ENCODE measurements at regions not wholly inside any gene's neighbourhood (a gene's known extent, or its start where the extent isn't known, plus 50 kb on each side); places are given as distances from the start of the nearest gene placed in this dataset.

DNA sequence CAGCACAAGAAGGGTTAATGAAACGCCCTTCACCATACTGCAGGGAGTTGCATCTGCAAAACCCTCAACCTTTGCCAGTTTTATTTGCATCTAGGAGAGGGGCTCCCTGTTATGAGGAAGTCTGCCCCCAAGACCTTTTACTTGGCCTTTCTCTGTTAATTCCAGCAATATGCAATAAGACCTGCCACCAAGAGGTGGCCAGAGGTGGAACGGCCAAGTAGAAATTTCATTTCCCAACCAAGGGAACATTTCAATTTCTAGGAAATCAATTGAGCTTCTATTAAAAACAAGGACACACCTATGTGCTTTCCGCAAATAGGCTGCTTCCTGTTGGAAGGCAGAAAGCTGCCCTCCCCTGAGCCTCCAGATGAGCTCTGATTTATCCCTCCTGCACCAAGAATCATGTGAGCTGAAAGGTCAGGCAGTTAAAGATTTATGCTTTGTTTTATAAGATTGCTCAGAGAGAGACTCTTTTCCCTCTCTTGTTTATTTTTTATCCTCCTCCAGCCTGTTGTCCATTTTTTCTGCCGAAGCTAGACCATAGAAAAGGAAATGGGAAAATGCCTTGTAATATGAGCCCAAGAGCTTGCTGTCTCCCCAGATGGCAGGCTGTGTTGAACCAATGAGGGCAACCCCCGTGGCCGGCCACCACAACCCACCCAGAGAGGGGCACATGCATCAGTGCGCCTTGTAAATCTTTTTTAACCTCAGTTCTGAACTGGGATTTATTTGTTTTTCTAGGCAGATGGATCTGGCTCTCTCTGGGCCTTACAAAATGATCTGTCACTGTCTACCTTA is 572.8 kb downstream of the TLE1 start:
- H3K27me3 ChIP-seq = no peaks in the 10 kb centered on the region

DNA sequence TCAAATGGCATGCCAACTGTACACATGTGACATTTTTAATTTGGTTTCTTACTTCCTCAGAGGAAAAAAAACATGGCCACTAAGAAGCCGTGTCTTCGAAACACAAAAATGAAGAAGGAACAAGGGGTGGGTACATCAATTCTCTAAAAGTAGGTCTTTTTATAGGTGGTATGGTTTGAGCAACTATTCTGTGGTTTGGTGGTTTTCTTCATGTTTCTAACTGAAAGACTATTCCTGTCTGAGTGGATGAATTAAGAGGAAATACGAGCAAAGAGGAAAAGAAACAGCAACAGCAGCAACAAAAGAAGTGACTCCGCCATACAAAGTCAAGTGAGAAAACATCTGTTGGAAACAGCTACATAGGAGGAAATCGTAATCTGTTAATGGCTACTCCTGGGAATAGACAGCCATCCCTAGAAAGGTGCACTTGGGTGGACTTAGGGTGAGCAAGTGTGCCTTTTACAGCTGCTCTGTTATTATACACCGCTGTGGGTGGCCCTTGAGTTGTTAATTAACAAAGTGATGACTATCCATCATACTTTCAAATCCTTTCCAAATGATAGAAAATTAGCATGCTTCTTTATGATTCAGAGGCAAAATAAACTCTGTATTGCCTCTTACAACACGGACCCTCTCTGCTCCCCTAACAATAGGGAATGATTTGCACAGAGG is 575.8 kb downstream of the TLE1 start:
- H3K4me3 ChIP-seq = no peak overlapping the region
- intact Hi-C loops (cut with DNase I; ENCODE audit: low total_unique reads) = no loop called here

More for the DNA sequence above, 572.8 kb downstream of the TLE1 start:
- Histone ChIP-seq H3K36me3 (no peaks in the 10 kb centered on the region), H3K9me3 (no peaks in the 10 kb centered on the region), H3K27ac (peak overlapping the region in 2 of 4 donors; percentile 5 to 65), H3K4me3 (no peak overlapping the region), H3K4me1 (no peaks in the 10 kb centered on the region)
- TF ChIP-seq POLR2AphosphoS5 (IDR thresholded peaks at IDR 0.05) = peak in 1 of 3 donors; percentile 12
- TF ChIP-seq, protein P1, sequence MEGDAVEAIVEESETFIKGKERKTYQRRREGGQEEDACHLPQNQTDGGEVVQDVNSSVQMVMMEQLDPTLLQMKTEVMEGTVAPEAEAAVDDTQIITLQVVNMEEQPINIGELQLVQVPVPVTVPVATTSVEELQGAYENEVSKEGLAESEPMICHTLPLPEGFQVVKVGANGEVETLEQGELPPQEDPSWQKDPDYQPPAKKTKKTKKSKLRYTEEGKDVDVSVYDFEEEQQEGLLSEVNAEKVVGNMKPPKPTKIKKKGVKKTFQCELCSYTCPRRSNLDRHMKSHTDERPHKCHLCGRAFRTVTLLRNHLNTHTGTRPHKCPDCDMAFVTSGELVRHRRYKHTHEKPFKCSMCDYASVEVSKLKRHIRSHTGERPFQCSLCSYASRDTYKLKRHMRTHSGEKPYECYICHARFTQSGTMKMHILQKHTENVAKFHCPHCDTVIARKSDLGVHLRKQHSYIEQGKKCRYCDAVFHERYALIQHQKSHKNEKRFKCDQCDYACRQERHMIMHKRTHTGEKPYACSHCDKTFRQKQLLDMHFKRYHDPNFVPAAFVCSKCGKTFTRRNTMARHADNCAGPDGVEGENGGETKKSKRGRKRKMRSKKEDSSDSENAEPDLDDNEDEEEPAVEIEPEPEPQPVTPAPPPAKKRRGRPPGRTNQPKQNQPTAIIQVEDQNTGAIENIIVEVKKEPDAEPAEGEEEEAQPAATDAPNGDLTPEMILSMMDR (IDR thresholded peaks at IDR 0.05) = no peak
- 39 to 60% methylated on average over 5 to 7 of the region's 7 CpGs for WGBS, 2 donors (ENCODE audit: low coverage in 1 of 2)
- in situ Hi-C loops (cut with MboI; ENCODE audit: low pct_ligation_motif_present in 1 of 4, low pct_unique_long_range_greater_than_20kb in 1 of 4, low sequenced_read_pairs in 3 of 4) (no loop called here), intact Hi-C loops (cut with DNase I; ENCODE audit: low total_unique reads) (no loop called here)
- no peak for DNase-seq

DNA sequence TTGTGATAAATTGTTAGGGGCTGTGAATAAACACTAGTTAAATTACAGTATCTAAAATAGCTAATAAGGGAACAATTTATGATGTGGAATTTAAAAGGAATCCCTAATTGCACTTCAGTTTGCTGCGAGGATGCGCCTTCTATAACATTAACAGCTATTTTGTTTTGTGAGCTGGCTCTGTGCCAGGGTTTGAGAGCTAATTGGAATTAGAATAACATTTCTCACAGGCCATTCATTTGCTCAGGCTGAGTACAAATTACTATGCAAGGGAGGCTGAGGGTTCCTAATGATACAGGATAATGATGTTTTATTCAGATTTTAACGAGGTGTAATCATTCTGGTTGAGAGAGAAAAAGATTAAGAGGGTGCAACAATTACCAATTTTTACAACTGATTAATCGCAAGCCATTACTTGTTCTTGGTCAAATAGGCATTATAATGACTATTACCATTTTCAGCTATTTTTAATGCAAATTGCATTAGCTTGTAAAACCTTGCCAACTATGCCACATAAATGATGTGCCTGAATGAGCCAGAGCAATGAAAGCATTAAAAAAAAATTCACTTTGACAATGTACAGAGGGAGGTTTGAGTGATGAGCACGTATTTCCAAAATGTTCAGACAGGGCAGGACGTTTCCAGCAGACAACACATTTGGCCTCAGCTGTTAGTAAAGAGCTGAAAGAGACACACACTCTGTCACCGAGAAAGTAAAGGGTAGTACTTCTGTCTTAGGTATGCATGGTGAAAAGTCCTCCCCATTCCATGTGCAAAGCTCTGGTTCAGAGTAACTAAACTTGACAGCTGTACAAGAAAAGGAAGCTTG is 576.5 kb downstream of the TLE1 start:
- intact Hi-C loops (cut with DNase I; ENCODE audit: low total_unique reads) = no loop called here
- DNase-seq = no peak
- TF ChIP-seq, protein P1 (IDR thresholded peaks at IDR 0.05) = no peak
- TF ChIP-seq POLR2AphosphoS5 (IDR thresholded peaks at IDR 0.05) = no peak
- TF ChIP-seq POLR2A (IDR thresholded peaks at IDR 0.05) = no peak
- TF ChIP-seq EP300 (IDR thresholded peaks at IDR 0.05; ENCODE audit: low read depth) = no peak
- Histone ChIP-seq H3K4me1 (no peaks in the 10 kb centered on the region), H3K27me3 (no peaks in the 10 kb centered on the region), H3K36me3 (no peaks in the 10 kb centered on the region), H3K9me3 (no peaks in the 10 kb centered on the region), H3K4me3 (no peak overlapping the region), H3K27ac (no peak overlapping the region)
- 63 to 80% methylated on average over 7 of the region's 7 CpGs for WGBS, 2 donors (ENCODE audit: low coverage in 1 of 2)
- in situ Hi-C loops (cut with MboI; ENCODE audit: low pct_ligation_motif_present in 1 of 4, low pct_unique_long_range_greater_than_20kb in 1 of 4, low sequenced_read_pairs in 3 of 4) = no loop called here

More for the DNA sequence above, 575.8 kb downstream of the TLE1 start:
- 58 to 72% methylated on average over 5 to 7 of the region's 7 CpGs for WGBS, 2 donors (ENCODE audit: low coverage in 1 of 2)
- DNase-seq = no peak
- Histone ChIP-seq H3K27me3 (no peaks in the 10 kb centered on the region), H3K9me3 (no peaks in the 10 kb centered on the region), H3K36me3 (no peaks in the 10 kb centered on the region), H3K4me1 (no peaks in the 10 kb centered on the region), H3K27ac (no peak overlapping the region)
- TF ChIP-seq EP300 (IDR thresholded peaks at IDR 0.05; ENCODE audit: low read depth) = no peak
- TF ChIP-seq POLR2AphosphoS5 (IDR thresholded peaks at IDR 0.05) = no peak
- TF ChIP-seq, protein P1 (IDR thresholded peaks at IDR 0.05) = no peak
- no peak for TF ChIP-seq POLR2A (IDR thresholded peaks at IDR 0.05)
- in situ Hi-C loops (cut with MboI; ENCODE audit: low pct_ligation_motif_present in 1 of 4, low pct_unique_long_range_greater_than_20kb in 1 of 4, low sequenced_read_pairs in 3 of 4) = no loop called here

DNA sequence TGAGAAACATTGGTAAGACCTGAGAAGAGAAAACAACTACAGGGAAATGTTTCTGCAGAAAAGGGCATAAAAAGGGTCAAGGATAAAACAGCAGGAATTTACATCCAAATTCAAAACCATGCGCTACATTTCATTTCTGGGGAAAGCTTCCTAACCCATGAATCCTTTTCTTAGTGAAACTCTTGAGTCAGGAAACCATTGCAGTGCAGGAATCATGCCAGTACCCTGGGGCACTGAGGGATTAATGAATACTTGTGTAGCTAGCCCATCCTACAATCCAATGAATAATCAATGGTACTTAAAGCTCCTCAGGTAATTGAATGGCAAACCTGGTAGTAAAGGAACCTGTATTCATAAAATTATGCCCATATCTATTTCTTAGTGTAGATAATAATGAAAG is 580.5 kb downstream of the TLE1 start:
- H3K4me1 ChIP-seq = no peaks in the 10 kb centered on the region

More for the DNA sequence above, 580.5 kb downstream of the TLE1 start:
- intact Hi-C loops (cut with DNase I; ENCODE audit: low total_unique reads) (no loop called here), in situ Hi-C loops (cut with MboI; ENCODE audit: low pct_ligation_motif_present in 1 of 4, low pct_unique_long_range_greater_than_20kb in 1 of 4, low sequenced_read_pairs in 3 of 4) (no loop called here)
- no peaks in the 10 kb centered on the region for H3K27me3 ChIP-seq
- WGBS, 2 donors (ENCODE audit: low coverage in 1 of 2) = 90 to 98% methylated on average over 1 of the region's 1 CpG
- no peak for DNase-seq
- no peak overlapping the region for H3K4me3 ChIP-seq
- H3K36me3 ChIP-seq = no peaks in the 10 kb centered on the region
- TF ChIP-seq POLR2A (IDR thresholded peaks at IDR 0.05) = no peak
- TF ChIP-seq POLR2AphosphoS5 (IDR thresholded peaks at IDR 0.05) = no peak
- TF ChIP-seq EP300 (IDR thresholded peaks at IDR 0.05; ENCODE audit: low read depth) = no peak
- TF ChIP-seq, protein P1 (IDR thresholded peaks at IDR 0.05) = no peak
- no peak overlapping the region for H3K27ac ChIP-seq
- no peaks in the 10 kb centered on the region for H3K9me3 ChIP-seq

Measured in transverse colon (tissue), 4 donors.